ENCODE measurements at regions not wholly inside any gene's neighbourhood (a gene's known extent, or its start where the extent isn't known, plus 50 kb on each side); places are given as distances from the start of the nearest gene placed in this dataset.

- TF ChIP-seq POLR2A (IDR thresholded peaks at IDR 0.05; ENCODE audit: extremely low read depth, insufficient read length), result no peak
- TF ChIP-seq, protein P1, sequence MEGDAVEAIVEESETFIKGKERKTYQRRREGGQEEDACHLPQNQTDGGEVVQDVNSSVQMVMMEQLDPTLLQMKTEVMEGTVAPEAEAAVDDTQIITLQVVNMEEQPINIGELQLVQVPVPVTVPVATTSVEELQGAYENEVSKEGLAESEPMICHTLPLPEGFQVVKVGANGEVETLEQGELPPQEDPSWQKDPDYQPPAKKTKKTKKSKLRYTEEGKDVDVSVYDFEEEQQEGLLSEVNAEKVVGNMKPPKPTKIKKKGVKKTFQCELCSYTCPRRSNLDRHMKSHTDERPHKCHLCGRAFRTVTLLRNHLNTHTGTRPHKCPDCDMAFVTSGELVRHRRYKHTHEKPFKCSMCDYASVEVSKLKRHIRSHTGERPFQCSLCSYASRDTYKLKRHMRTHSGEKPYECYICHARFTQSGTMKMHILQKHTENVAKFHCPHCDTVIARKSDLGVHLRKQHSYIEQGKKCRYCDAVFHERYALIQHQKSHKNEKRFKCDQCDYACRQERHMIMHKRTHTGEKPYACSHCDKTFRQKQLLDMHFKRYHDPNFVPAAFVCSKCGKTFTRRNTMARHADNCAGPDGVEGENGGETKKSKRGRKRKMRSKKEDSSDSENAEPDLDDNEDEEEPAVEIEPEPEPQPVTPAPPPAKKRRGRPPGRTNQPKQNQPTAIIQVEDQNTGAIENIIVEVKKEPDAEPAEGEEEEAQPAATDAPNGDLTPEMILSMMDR (IDR thresholded peaks at IDR 0.05; ENCODE audit: low read depth, low read length), result no peak
- TF ChIP-seq MAX (IDR thresholded peaks at IDR 0.05; ENCODE audit: low read depth, low read length), result no peak
- TF ChIP-seq MYC (IDR thresholded peaks at IDR 0.05; ENCODE audit: low read depth, low read length), result no peak
Observed at GRCh38 chr5:103402851-103403250, 144.3 kb downstream of the MACIR start.

Measured in NB4 (cell line).